Endothelial cell of umbilical vein (primary cell): ENCODE measurements at regions not wholly inside any gene's neighbourhood (a gene's known extent, or its start where the extent isn't known, plus 50 kb on each side); places are given as distances from the start of the nearest gene placed in this dataset.

Experiments used
- BruUV-seq: library from RNA; stranded (reverse); fragments of 400-500 nt; replicated peaks from 2 replicates; lab custom pipeline; 2021; lab: Mats Ljungman, UMichigan
- CTCF ChIA-PET: fragments of 300-600, 350-600 bp; sonication (Branson Sonifier 250); formaldehyde crosslinking; loops from one replicate; lab custom pipeline; 2021; ENCODE audit warnings: antibody characterized with exemption, inconsistent platforms; lab: Charles Lee
- POLR2A ChIA-PET: fragments of 300-600, 350-600 bp; sonication (Branson Sonifier 250); formaldehyde crosslinking; loops from one replicate; lab custom pipeline; 2021; ENCODE audit warnings: antibody characterized with exemption, inconsistent platforms; lab: Charles Lee
- DNase-seq: peaks from one replicate; pipeline ENCODE4 v3.0.0-alpha.2; 2011; ENCODE audit warnings: low read depth, low spot score
- FAIRE-seq: peaks from 2 replicates; lab custom pipeline; 2011; peaks lifted over from hg19 to GRCh38; lab: Jason Lieb, UNC
- H2AFZ ChIP-seq: 2 replicates; pipeline ENCODE4 v1.6.0; 2012; ENCODE audit warnings: low read depth, low read length, control low read depth, inconsistent platforms
- H3K27ac ChIP-seq: 2 replicates; pipeline ENCODE4 v1.5.1; 2011; ENCODE audit warnings: low read depth, mild to moderate bottlenecking, control low read depth, low read length, moderate library complexity; ENCODE audit not compliant: insufficient read depth
- H3K27me3 ChIP-seq, 2 experiments: 2 replicates each; pipeline versions ENCODE4 v1.6.0 to v1.6.1; 2011; ENCODE audit warnings: low read length in 2 of 2, mixed read lengths in 1 of 2; ENCODE audit not compliant: control insufficient read depth in 2 of 2, insufficient read depth in 2 of 2
- H3K36me3 ChIP-seq, 2 experiments: 2 replicates in 1 of 2; 3 replicates in 1 of 2; pipeline ENCODE4 v1.5.1; 2011; ENCODE audit warnings: low read length in 2 of 2, mild to moderate bottlenecking in 1 of 2, moderate library complexity in 1 of 2; ENCODE audit not compliant: control insufficient read depth in 2 of 2, insufficient read depth in 2 of 2; ENCODE audit errors: extremely low read depth in 1 of 2
- H3K4me1 ChIP-seq: 3 replicates; pipeline ENCODE4 v1.5.1; 2011; ENCODE audit warnings: mild to moderate bottlenecking, low read length; ENCODE audit not compliant: control insufficient read depth, insufficient read depth; ENCODE audit errors: extremely low read depth
- H3K4me2 ChIP-seq: 2 replicates; pipeline ENCODE4 v1.6.1; 2011; ENCODE audit warnings: low read length, control low read depth, mixed read lengths; ENCODE audit not compliant: insufficient read depth
- H3K4me3 ChIP-seq, 3 experiments: fragments of 200-600 bp in 1 of 3; sonication (generic), shearing (Covaris generic) in 1 of 3; replicated peaks in 1 of 3; 2 replicates each; pipeline ENCODE4 v1.5.1; 2011 to 2016; ENCODE audit warnings: control low read depth in 3 of 3, low read length in 3 of 3, mild to moderate bottlenecking in 2 of 3, inconsistent platforms in 1 of 3, low read depth in 1 of 3, moderate library complexity in 1 of 3; ENCODE audit not compliant: insufficient read depth in 1 of 3
- H3K79me2 ChIP-seq: 2 replicates; pipeline ENCODE4 v1.6.0; 2012; ENCODE audit warnings: low read length, inconsistent platforms; ENCODE audit not compliant: control insufficient read depth, insufficient read depth
- H3K9ac ChIP-seq: replicated peaks from 2 replicates; pipeline ENCODE3; 2011; ENCODE audit warnings: low read length, control low read depth; ENCODE audit not compliant: insufficient read depth; ENCODE audit errors: extremely low read depth
- H3K9me1 ChIP-seq: replicated peaks from 3 replicates; pipeline ENCODE4 v1.6.0; 2011; ENCODE audit warnings: mild to moderate bottlenecking, low read length; ENCODE audit not compliant: control insufficient read depth, insufficient read depth; ENCODE audit errors: extremely low read depth
- H3K9me3 ChIP-seq: replicated peaks from 2 replicates; pipeline ENCODE4 v1.5.1; 2012; ENCODE audit warnings: low read length, inconsistent platforms; ENCODE audit not compliant: control insufficient read depth, insufficient read depth
- H4K20me1 ChIP-seq: replicated peaks from 2 replicates; pipeline ENCODE3; 2011; ENCODE audit warnings: mild to moderate bottlenecking, low read length; ENCODE audit not compliant: control insufficient read depth, insufficient read depth; ENCODE audit errors: extremely low read depth
- EZH2 ChIP-seq: IDR thresholded peaks from 2 replicates; pipeline ENCODE4 v1.6.1; 2012; ENCODE audit warnings: borderline replicate concordance, low read depth, mild to moderate bottlenecking, moderate library complexity, low read length, inconsistent platforms; ENCODE audit not compliant: severe bottlenecking
- FOS ChIP-seq: IDR thresholded peaks from 2 replicates; pipeline ENCODE4 v1.6.1; 2011; ENCODE audit warnings: mild to moderate bottlenecking, low read length, moderate library complexity, borderline replicate concordance; ENCODE audit not compliant: insufficient read depth
- JUN ChIP-seq: IDR thresholded peaks from 2 replicates; pipeline ENCODE4 v1.6.1; 2011; ENCODE audit warnings: borderline replicate concordance, low read depth; ENCODE audit not compliant: insufficient read length, insufficient read depth
- MYC ChIP-seq: IDR thresholded peaks from one replicate; pipeline ENCODE4 v1.6.1; 2011; ENCODE audit warnings: mild to moderate bottlenecking, low read depth, low read length
- dilution Hi-C: fragments of 300-500 bp; cut with MboI; formaldehyde crosslinking; loops from one replicate; pipeline ENCODE4 v1.15.0; 2019; ENCODE audit warnings: low sequenced_read_pairs; ENCODE audit not compliant: extremely low pct_ligation_motif_present
- intact Hi-C: fragments of 100-400 bp; cut with micrococcal nuclease; formaldehyde crosslinking; loops from one replicate; pipeline ENCODE4 v1.10.0; 2022
- TF ChIP-seq, protein P1 (sequence below), 2 donors: IDR thresholded peaks; 1 replicate in 1 of 2; 2 replicates in 1 of 2; pipeline ENCODE4 v1.5.1; 2011; ENCODE audit warnings: low read length in 2 of 2, mild to moderate bottlenecking in 2 of 2, moderate library complexity in 2 of 2, control low read depth in 1 of 2, inconsistent platforms in 1 of 2, low read depth in 1 of 2; ENCODE audit not compliant: insufficient read depth in 1 of 2; ENCODE audit errors: extremely low read depth in 1 of 2

DNA sequence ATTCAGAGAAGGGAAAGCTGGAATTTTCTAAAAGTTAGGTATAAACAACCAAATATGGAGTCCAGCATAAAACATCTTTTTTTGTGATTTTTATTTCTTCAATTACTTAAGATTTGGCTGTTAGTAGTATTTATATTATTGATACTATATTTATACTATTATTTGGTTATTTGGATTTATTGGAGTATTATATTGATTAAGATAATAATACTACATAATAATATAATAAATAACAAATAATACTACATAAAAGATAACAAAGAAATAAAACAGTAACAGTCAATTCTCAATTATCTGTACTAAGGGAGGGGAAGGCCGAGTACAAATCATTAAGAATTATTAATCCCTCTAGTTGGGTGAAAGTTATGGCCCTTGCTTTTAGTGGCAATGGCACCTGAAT is 66.0 kb upstream of the IRF2 start:
- dilution Hi-C loops = no loop called here
- Histone ChIP-seq H4K20me1 (no peaks in the 10 kb centered on the region), H3K4me3 (no peak overlapping the region), H3K27ac (no peak overlapping the region), H3K27me3 (no peaks in the 10 kb centered on the region), H3K79me2 (no peaks in the 10 kb centered on the region), H3K9me1 (no peaks in the 10 kb centered on the region), H3K4me2 (no peak overlapping the region), H2AFZ (no peak overlapping the region), H3K36me3 (no peaks in the 10 kb centered on the region), H3K9me3 (no peaks in the 10 kb centered on the region), H3K9ac (no peak overlapping the region), H3K4me1 (peaks cover 17% of the 10 kb centered on the region)
- intact Hi-C loops = no loop called here
- FAIRE-seq = no peak
- TF ChIP-seq, protein P1, sequence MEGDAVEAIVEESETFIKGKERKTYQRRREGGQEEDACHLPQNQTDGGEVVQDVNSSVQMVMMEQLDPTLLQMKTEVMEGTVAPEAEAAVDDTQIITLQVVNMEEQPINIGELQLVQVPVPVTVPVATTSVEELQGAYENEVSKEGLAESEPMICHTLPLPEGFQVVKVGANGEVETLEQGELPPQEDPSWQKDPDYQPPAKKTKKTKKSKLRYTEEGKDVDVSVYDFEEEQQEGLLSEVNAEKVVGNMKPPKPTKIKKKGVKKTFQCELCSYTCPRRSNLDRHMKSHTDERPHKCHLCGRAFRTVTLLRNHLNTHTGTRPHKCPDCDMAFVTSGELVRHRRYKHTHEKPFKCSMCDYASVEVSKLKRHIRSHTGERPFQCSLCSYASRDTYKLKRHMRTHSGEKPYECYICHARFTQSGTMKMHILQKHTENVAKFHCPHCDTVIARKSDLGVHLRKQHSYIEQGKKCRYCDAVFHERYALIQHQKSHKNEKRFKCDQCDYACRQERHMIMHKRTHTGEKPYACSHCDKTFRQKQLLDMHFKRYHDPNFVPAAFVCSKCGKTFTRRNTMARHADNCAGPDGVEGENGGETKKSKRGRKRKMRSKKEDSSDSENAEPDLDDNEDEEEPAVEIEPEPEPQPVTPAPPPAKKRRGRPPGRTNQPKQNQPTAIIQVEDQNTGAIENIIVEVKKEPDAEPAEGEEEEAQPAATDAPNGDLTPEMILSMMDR (IDR thresholded peaks at IDR 0.05; ENCODE audit: extremely low read depth in 1 of 2, insufficient read depth in 1 of 2, low read depth in 1 of 2, low read length in 2 of 2) = no peak
- TF ChIP-seq EZH2 (no peak), JUN (no peak), MYC (no peak), FOS (no peak)
- no peak for DNase-seq
- no TSS peak for BruUV-seq
- ChIA-PET CTCF (interaction anchor here (1.8 to 2.7 kb wide), 2 partner anchors 253 to 277 kb away, joined by 13 to 37 read pairs; no protein-coding TSS in a partner anchor), POLR2A (no interaction called here)
